ENCODE measurements at regions not wholly inside any gene's neighbourhood (a gene's known extent, or its start where the extent isn't known, plus 50 kb on each side); places are given as distances from the start of the nearest gene placed in this dataset.

DNA sequence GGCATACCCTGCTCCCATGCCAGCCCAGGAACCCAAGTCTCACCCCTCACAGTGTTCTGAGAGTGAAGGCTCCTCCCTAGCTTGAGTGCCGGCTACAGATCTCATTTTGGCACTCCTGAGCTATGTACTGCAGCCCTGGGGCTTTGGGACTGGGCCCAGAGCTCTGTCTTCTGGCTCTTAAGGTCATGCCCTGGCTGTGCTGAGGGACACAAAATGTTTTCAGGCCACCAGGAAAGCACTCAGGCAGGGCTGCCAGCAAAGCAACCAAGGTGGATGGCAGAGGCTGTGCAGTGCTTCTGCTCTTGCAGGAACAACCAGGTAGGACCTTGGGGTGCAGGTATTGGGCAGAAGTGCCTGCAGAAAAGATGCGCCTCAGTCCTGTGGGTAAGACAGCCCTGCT lies 564.0 kb downstream of the SLC6A15 start:
- TF ChIP-seq, protein P1, sequence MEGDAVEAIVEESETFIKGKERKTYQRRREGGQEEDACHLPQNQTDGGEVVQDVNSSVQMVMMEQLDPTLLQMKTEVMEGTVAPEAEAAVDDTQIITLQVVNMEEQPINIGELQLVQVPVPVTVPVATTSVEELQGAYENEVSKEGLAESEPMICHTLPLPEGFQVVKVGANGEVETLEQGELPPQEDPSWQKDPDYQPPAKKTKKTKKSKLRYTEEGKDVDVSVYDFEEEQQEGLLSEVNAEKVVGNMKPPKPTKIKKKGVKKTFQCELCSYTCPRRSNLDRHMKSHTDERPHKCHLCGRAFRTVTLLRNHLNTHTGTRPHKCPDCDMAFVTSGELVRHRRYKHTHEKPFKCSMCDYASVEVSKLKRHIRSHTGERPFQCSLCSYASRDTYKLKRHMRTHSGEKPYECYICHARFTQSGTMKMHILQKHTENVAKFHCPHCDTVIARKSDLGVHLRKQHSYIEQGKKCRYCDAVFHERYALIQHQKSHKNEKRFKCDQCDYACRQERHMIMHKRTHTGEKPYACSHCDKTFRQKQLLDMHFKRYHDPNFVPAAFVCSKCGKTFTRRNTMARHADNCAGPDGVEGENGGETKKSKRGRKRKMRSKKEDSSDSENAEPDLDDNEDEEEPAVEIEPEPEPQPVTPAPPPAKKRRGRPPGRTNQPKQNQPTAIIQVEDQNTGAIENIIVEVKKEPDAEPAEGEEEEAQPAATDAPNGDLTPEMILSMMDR (IDR thresholded peaks at IDR 0.05; ENCODE audit: low read depth, low read length, missing input control) = no peak
- TF ChIP-seq RAD21 (IDR thresholded peaks at IDR 0.05) = no peak
- TF ChIP-seq, protein P2, sequence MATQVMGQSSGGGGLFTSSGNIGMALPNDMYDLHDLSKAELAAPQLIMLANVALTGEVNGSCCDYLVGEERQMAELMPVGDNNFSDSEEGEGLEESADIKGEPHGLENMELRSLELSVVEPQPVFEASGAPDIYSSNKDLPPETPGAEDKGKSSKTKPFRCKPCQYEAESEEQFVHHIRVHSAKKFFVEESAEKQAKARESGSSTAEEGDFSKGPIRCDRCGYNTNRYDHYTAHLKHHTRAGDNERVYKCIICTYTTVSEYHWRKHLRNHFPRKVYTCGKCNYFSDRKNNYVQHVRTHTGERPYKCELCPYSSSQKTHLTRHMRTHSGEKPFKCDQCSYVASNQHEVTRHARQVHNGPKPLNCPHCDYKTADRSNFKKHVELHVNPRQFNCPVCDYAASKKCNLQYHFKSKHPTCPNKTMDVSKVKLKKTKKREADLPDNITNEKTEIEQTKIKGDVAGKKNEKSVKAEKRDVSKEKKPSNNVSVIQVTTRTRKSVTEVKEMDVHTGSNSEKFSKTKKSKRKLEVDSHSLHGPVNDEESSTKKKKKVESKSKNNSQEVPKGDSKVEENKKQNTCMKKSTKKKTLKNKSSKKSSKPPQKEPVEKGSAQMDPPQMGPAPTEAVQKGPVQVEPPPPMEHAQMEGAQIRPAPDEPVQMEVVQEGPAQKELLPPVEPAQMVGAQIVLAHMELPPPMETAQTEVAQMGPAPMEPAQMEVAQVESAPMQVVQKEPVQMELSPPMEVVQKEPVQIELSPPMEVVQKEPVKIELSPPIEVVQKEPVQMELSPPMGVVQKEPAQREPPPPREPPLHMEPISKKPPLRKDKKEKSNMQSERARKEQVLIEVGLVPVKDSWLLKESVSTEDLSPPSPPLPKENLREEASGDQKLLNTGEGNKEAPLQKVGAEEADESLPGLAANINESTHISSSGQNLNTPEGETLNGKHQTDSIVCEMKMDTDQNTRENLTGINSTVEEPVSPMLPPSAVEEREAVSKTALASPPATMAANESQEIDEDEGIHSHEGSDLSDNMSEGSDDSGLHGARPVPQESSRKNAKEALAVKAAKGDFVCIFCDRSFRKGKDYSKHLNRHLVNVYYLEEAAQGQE (IDR thresholded peaks at IDR 0.05) = no peak
- TF ChIP-seq, protein P3, sequence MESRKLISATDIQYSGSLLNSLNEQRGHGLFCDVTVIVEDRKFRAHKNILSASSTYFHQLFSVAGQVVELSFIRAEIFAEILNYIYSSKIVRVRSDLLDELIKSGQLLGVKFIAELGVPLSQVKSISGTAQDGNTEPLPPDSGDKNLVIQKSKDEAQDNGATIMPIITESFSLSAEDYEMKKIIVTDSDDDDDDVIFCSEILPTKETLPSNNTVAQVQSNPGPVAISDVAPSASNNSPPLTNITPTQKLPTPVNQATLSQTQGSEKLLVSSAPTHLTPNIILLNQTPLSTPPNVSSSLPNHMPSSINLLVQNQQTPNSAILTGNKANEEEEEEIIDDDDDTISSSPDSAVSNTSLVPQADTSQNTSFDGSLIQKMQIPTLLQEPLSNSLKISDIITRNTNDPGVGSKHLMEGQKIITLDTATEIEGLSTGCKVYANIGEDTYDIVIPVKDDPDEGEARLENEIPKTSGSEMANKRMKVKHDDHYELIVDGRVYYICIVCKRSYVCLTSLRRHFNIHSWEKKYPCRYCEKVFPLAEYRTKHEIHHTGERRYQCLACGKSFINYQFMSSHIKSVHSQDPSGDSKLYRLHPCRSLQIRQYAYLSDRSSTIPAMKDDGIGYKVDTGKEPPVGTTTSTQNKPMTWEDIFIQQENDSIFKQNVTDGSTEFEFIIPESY (IDR thresholded peaks at IDR 0.05) = no peak
- TF ChIP-seq, protein P4, sequence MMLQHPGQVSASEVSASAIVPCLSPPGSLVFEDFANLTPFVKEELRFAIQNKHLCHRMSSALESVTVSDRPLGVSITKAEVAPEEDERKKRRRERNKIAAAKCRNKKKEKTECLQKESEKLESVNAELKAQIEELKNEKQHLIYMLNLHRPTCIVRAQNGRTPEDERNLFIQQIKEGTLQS (IDR thresholded peaks at IDR 0.05) = no peak
- TF ChIP-seq SP1 (IDR thresholded peaks at IDR 0.05) = no peak
- TF ChIP-seq YY1 (IDR thresholded peaks at IDR 0.05) = no peak
- no peak for TF ChIP-seq EGR1 (IDR thresholded peaks at IDR 0.05; ENCODE audit: low read depth in 2 of 2)
- TF ChIP-seq RXRA (IDR thresholded peaks at IDR 0.05) = no peak
- no peak for TF ChIP-seq TAF1 (conservative IDR thresholded peaks at IDR 0.05)
- TF ChIP-seq, protein P5, sequence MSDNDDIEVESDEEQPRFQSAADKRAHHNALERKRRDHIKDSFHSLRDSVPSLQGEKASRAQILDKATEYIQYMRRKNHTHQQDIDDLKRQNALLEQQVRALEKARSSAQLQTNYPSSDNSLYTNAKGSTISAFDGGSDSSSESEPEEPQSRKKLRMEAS (IDR thresholded peaks at IDR 0.05) = no peak
- no peak for TF ChIP-seq GABPA (IDR thresholded peaks at IDR 0.05 in 1 of 2, conservative IDR thresholded peaks at IDR 0.05 in 1 of 2)
- TF ChIP-seq JUND (IDR thresholded peaks at IDR 0.05) = no peak
